Activated CD4-positive, alpha-beta T cell treated with anti-CD3 and anti-CD28 coated beads, Interleukin-2, amount 10 ng/mL, durations not matched to agents 24 days and 14 days (primary cell): ENCODE measurements at regions not wholly inside any gene's neighbourhood (a gene's known extent, or its start where the extent isn't known, plus 50 kb on each side); places are given as distances from the start of the nearest gene placed in this dataset.
"Not testable (repeated sequence)": the region's sequence is repeated elsewhere in the genome, so short reads cannot be mapped to it uniquely, and the experiment has no call there.

Source experiments
- DNase-seq: peaks from one replicate; pipeline ENCODE4 v3.0.0; 2022
- H3K27ac Mint-ChIP-seq: one replicate; pipeline ENCODE4 v1.8.0; 2022; ENCODE audit warnings: mild to moderate bottlenecking, mixed read lengths
- H3K27me3 Mint-ChIP-seq: one replicate; pipeline ENCODE4 v1.8.0; 2022; ENCODE audit warnings: mixed read lengths
- H3K36me3 Mint-ChIP-seq: one replicate; pipeline ENCODE4 v1.8.0; 2022; ENCODE audit warnings: low read depth, mild to moderate bottlenecking, mixed read lengths
- H3K4me1 Mint-ChIP-seq: one replicate; pipeline ENCODE4 v1.8.0; 2021; ENCODE audit warnings: mixed read lengths
- H3K4me3 Mint-ChIP-seq: one replicate; pipeline ENCODE4 v1.8.0; 2022; ENCODE audit warnings: mild to moderate bottlenecking, moderate library complexity, mixed read lengths
- H3K9me3 Mint-ChIP-seq: one replicate; pipeline ENCODE4 v1.8.0; 2021; ENCODE audit warnings: mixed read lengths
- intact Hi-C: fragments of 100-400 bp; cut with micrococcal nuclease; formaldehyde crosslinking; loops from one replicate; pipeline ENCODE4 v1.15.1; 2023

DNA sequence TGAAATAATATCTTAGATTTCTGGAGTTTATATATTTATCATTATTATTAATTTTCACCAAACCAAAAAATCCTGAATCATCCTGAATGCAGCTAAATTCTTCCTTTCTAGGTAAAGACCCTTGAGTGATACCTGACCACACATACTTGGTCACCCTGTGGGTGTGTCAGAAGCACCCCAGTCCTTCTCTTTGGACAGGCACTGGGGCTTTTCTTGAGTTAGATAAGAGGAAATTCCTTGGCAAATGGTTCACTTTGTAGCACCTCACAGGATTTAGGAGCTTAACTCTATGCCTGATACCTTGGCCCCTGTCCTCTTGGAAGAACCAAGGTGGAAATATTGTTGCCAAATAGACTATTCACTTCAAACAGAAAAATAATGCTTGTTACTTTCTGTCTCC is 69.6 kb upstream of the PNPLA4 start:
- H3K4me1 Mint-ChIP-seq = no peaks in the 10 kb centered on the region
- no peak for DNase-seq
- H3K27ac Mint-ChIP-seq = no peak overlapping the region
- H3K9me3 Mint-ChIP-seq = no peaks in the 10 kb centered on the region
- no peak overlapping the region for H3K4me3 Mint-ChIP-seq
- H3K36me3 Mint-ChIP-seq = no peaks in the 10 kb centered on the region
- intact Hi-C loops = loop anchor here (1.0 kb wide), 1 partner anchor 741 kb away; no protein-coding TSS in a partner anchor
- no peaks in the 10 kb centered on the region for H3K27me3 Mint-ChIP-seq

DNA sequence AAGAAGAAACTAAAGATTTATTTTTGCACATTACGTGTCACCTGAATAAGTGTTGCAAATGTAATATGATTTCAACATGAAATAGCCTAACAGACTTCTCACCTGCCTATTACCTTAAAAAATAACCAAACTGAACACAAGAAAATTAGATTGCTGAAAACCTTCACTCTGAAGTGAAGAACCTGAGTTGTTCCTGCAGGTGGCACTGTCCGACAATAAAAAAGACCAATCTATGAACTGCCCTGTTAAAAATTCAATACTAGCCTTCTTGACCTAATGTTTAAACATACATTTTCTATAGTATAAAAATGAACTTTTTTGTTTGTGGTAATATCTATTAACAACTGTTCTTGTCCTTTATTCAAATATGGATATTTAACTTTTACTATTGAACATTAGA is 69.2 kb upstream of the PNPLA4 start:
- intact Hi-C loops = loop anchor here (1.0 kb wide), 1 partner anchor 742 kb away; no protein-coding TSS in a partner anchor
- no peak overlapping the region for H3K4me3 Mint-ChIP-seq
- peak; percentile 60 for DNase-seq
- H3K36me3 Mint-ChIP-seq = no peaks in the 10 kb centered on the region
- no peaks in the 10 kb centered on the region for H3K27me3 Mint-ChIP-seq
- no peaks in the 10 kb centered on the region for H3K9me3 Mint-ChIP-seq
- no peaks in the 10 kb centered on the region for H3K4me1 Mint-ChIP-seq
- no peak overlapping the region for H3K27ac Mint-ChIP-seq

DNA sequence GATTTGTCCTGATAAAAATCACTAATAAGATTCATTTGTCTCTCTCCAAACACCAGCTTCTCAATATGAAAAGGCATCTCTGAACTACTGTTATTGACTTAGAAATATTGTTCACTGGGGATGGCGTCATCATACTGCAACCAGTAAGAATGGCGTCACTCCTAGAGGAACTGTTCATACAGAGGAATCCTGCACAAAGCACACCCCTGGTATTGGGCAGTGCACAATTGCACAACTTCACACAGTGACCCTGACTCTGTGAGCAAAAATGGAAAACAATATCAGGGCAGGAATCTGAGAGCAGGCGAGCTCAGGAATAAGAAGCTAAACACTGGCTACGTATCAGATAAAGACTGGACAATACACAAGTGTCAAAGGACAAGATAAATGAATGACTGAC is 66.7 kb upstream of the PNPLA4 start:
- Mint-ChIP-seq H3K36me3 (no peaks in the 10 kb centered on the region), H3K27ac (no peak overlapping the region), H3K9me3 (no peaks in the 10 kb centered on the region), H3K4me3 (no peak overlapping the region), H3K27me3 (no peaks in the 10 kb centered on the region), H3K4me1 (no peaks in the 10 kb centered on the region)
- intact Hi-C loops = no loop called here
- DNase-seq = no peak

GRCh38 chrX:7988013-7988759 is 61.0 kb upstream of the PNPLA4 start:
- H3K27me3 Mint-ChIP-seq, H3K36me3 Mint-ChIP-seq, H3K27ac Mint-ChIP-seq: not testable (repeated sequence)

GRCh38 chrX:7987160-7988012 is 60.2 kb upstream of the PNPLA4 start:
- Mint-ChIP-seq H3K9me3 (no peaks in the 10 kb centered on the region), H3K27me3 (no peaks in the 10 kb centered on the region), H3K27ac (no peak overlapping the region), H3K4me1 (no peaks in the 10 kb centered on the region), H3K4me3 (no peak overlapping the region), H3K36me3 (no peaks in the 10 kb centered on the region)
- no peak for DNase-seq
- intact Hi-C loops = no loop called here

More at GRCh38 chrX:7988013-7988759, 61.0 kb upstream of the PNPLA4 start:
- intact Hi-C loops, H3K4me3 Mint-ChIP-seq, DNase-seq, H3K9me3 Mint-ChIP-seq, H3K4me1 Mint-ChIP-seq: not testable (repeated sequence)

DNA sequence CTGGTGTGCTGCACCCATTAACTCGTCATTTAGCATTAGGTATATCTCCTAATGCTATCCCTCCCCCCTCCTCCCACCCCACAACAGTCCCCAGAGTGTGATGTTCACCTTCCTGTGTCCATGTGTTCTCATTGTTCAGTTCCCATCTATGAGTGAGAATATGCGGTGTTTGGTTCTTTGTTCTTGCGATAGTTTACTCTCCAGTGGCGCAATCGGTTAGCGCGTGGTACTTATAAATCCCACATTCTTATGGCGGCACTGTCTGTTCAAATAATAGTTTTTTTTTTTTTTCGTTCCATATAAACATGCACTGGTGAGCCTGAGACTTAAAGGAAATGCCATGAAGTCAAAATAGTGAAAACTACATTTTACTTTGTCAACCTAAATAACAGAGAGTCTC is 59.5 kb upstream of the PNPLA4 start:
- H3K27ac Mint-ChIP-seq, H3K36me3 Mint-ChIP-seq, DNase-seq, H3K4me1 Mint-ChIP-seq, intact Hi-C loops, H3K9me3 Mint-ChIP-seq, H3K27me3 Mint-ChIP-seq, H3K4me3 Mint-ChIP-seq: not testable (repeated sequence)

DNA sequence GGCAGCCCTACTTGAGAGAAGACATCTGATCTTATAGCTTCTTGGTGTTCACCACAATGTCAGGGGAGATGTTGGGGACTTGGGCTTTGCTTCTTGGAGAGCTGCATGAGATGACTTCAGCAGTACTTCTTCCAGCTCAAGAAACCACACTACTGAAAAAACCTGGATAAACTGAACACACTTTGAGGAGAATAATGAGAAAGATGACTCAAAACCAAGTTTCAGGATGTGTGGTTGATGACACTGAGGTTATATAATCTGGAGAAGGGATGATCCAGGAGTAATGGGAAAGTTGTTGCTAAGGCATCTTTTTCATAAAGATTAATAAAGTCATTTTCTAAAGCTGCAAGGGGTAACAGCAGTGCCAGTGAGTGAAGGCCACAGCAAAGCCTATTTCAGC is 58.4 kb upstream of the PNPLA4 start:
- no peak overlapping the region for H3K4me3 Mint-ChIP-seq
- no peak overlapping the region for H3K27ac Mint-ChIP-seq
- no peaks in the 10 kb centered on the region for H3K9me3 Mint-ChIP-seq
- H3K27me3 Mint-ChIP-seq = no peaks in the 10 kb centered on the region
- intact Hi-C loops = no loop called here
- DNase-seq = no peak
- no peaks in the 10 kb centered on the region for H3K4me1 Mint-ChIP-seq
- H3K36me3 Mint-ChIP-seq = no peaks in the 10 kb centered on the region

GRCh38 chrX:7983581-7983980 is 56.4 kb upstream of the PNPLA4 start:
- no peaks in the 10 kb centered on the region for H3K4me1 Mint-ChIP-seq
- intact Hi-C loops = no loop called here
- H3K9me3 Mint-ChIP-seq = no peaks in the 10 kb centered on the region
- no peaks in the 10 kb centered on the region for H3K27me3 Mint-ChIP-seq
- H3K27ac Mint-ChIP-seq = no peak overlapping the region
- no peak for DNase-seq
- H3K4me3 Mint-ChIP-seq = no peak overlapping the region
- H3K36me3 Mint-ChIP-seq = no peaks in the 10 kb centered on the region
